ENCODE measurements at regions not wholly inside any gene's neighbourhood (a gene's known extent, or its start where the extent isn't known, plus 50 kb on each side); places are given as distances from the start of the nearest gene placed in this dataset.

DNA sequence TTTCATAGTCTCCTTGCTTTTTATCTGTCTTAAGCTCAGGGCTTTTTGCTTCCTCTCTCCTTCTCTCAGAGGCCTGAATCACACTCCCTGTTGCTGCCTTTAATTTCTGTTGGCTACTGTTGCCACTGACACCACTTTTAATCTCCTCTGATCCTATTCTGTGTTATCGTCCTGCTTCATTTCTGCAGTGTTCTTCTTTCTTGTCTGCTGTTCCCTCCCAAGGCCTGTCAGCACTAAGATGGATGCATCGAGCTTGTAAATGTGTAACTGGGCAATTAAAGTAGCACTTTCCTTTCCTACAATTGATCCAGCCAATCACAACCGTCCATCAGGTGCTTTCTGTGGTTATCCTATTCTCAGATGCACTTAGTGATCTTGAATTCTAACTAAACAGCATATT lies 71.3 kb upstream of the VEPH1 start:
- H3F3A ChIP-seq (ENCODE audit: insufficient read depth, low read length, poor library complexity, severe bottlenecking): no peaks in the 10 kb centered on the region

GRCh38 chr3:157573780-157574378 lies 70.7 kb upstream of the VEPH1 start:
- Histone ChIP-seq H3K9me3 (ENCODE audit: low read length) (no peaks in the 10 kb centered on the region), H3K9ac (ENCODE audit: low read length) (no peak overlapping the region), H3K4me2 (ENCODE audit: low read length) (no peak overlapping the region), H3K36me3 (ENCODE audit: insufficient read depth, low read length) (no peaks in the 10 kb centered on the region), H2AFZ (ENCODE audit: low read depth, low read length) (no peak overlapping the region), H3K9me2 (ENCODE audit: insufficient read depth, low read length) (no peaks in the 10 kb centered on the region), H3K27ac (ENCODE audit: low read length) (peak overlapping the region; percentile 36), H3K79me2 (replicated peaks; ENCODE audit: insufficient read depth, low read length) (no peaks in the 10 kb centered on the region), H3K27me3 (ENCODE audit: insufficient read depth, low read depth, low read length) (no peaks in the 10 kb centered on the region), H3K4me3 (ENCODE audit: low read length) (no peak overlapping the region), H3F3A (ENCODE audit: insufficient read depth, low read length, poor library complexity, severe bottlenecking) (no peaks in the 10 kb centered on the region), H4K20me1 (ENCODE audit: insufficient read depth) (no peaks in the 10 kb centered on the region)
- no peak for TF ChIP-seq SMC3 (conservative IDR thresholded peaks at IDR 0.05; ENCODE audit: poor library complexity)

More for the DNA sequence above, 71.3 kb upstream of the VEPH1 start:
- no peaks in the 10 kb centered on the region for H4K20me1 ChIP-seq (ENCODE audit: insufficient read depth)
- no peaks in the 10 kb centered on the region for H3K9me2 ChIP-seq (ENCODE audit: insufficient read depth, low read length)
- H3K27me3 ChIP-seq (ENCODE audit: insufficient read depth, low read depth, low read length): no peaks in the 10 kb centered on the region
- no peak overlapping the region for H3K9ac ChIP-seq (ENCODE audit: low read length)
- no peak overlapping the region for H2AFZ ChIP-seq (ENCODE audit: low read depth, low read length)
- no peaks in the 10 kb centered on the region for H3K9me3 ChIP-seq (ENCODE audit: low read length)
- H3K4me2 ChIP-seq (ENCODE audit: low read length): no peak overlapping the region
- H3K4me3 ChIP-seq (ENCODE audit: low read length): peak overlapping the region; percentile 26
- TF ChIP-seq MXI1 (conservative IDR thresholded peaks at IDR 0.05; ENCODE audit: poor library complexity, severe bottlenecking) (no peak), POLR2AphosphoS5 (IDR thresholded peaks at IDR 0.05) (peak; percentile 43), TAF1 (IDR thresholded peaks at IDR 0.05; ENCODE audit: low read depth) (no peak), EZH2 (IDR thresholded peaks at IDR 0.05; ENCODE audit: borderline replicate concordance, insufficient read depth, low read length, poor library complexity, severe bottlenecking) (no peak), EP300 (conservative IDR thresholded peaks at IDR 0.05; ENCODE audit: poor library complexity, severe bottlenecking) (peak; percentile 58)
- H3K36me3 ChIP-seq (ENCODE audit: insufficient read depth, low read length): no peaks in the 10 kb centered on the region
- no peaks in the 10 kb centered on the region for H3K79me2 ChIP-seq (replicated peaks; ENCODE audit: insufficient read depth, low read length)
- H3K27ac ChIP-seq (ENCODE audit: low read length): peak overlapping the region; percentile 36

- TF ChIP-seq POLR2AphosphoS5 (IDR thresholded peaks at IDR 0.05) (no peak), EZH2 (IDR thresholded peaks at IDR 0.05; ENCODE audit: borderline replicate concordance, insufficient read depth, low read length, poor library complexity, severe bottlenecking) (no peak), MXI1 (conservative IDR thresholded peaks at IDR 0.05; ENCODE audit: poor library complexity, severe bottlenecking) (no peak), EP300 (conservative IDR thresholded peaks at IDR 0.05; ENCODE audit: poor library complexity, severe bottlenecking) (no peak), RAD21 (conservative IDR thresholded peaks at IDR 0.05) (no peak), SMC3 (conservative IDR thresholded peaks at IDR 0.05; ENCODE audit: poor library complexity) (no peak), CTCF (IDR thresholded peaks at IDR 0.05; ENCODE audit: poor library complexity, severe bottlenecking) (no peak)
- TF ChIP-seq, protein P1, sequence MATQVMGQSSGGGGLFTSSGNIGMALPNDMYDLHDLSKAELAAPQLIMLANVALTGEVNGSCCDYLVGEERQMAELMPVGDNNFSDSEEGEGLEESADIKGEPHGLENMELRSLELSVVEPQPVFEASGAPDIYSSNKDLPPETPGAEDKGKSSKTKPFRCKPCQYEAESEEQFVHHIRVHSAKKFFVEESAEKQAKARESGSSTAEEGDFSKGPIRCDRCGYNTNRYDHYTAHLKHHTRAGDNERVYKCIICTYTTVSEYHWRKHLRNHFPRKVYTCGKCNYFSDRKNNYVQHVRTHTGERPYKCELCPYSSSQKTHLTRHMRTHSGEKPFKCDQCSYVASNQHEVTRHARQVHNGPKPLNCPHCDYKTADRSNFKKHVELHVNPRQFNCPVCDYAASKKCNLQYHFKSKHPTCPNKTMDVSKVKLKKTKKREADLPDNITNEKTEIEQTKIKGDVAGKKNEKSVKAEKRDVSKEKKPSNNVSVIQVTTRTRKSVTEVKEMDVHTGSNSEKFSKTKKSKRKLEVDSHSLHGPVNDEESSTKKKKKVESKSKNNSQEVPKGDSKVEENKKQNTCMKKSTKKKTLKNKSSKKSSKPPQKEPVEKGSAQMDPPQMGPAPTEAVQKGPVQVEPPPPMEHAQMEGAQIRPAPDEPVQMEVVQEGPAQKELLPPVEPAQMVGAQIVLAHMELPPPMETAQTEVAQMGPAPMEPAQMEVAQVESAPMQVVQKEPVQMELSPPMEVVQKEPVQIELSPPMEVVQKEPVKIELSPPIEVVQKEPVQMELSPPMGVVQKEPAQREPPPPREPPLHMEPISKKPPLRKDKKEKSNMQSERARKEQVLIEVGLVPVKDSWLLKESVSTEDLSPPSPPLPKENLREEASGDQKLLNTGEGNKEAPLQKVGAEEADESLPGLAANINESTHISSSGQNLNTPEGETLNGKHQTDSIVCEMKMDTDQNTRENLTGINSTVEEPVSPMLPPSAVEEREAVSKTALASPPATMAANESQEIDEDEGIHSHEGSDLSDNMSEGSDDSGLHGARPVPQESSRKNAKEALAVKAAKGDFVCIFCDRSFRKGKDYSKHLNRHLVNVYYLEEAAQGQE (IDR thresholded peaks at IDR 0.05; ENCODE audit: borderline replicate concordance): no peak
- Histone ChIP-seq H3K4me3 (ENCODE audit: low read length) (no peak overlapping the region), H3K27ac (ENCODE audit: low read length) (no peak overlapping the region), H4K20me1 (ENCODE audit: insufficient read depth) (no peaks in the 10 kb centered on the region), H3K9me2 (ENCODE audit: insufficient read depth, low read length) (no peaks in the 10 kb centered on the region), H2AFZ (ENCODE audit: low read depth, low read length) (no peak overlapping the region), H3K36me3 (ENCODE audit: insufficient read depth, low read length) (no peaks in the 10 kb centered on the region), H3K27me3 (ENCODE audit: insufficient read depth, low read depth, low read length) (no peaks in the 10 kb centered on the region), H3K9me3 (ENCODE audit: low read length) (no peaks in the 10 kb centered on the region), H3F3A (ENCODE audit: insufficient read depth, low read length, poor library complexity, severe bottlenecking) (no peaks in the 10 kb centered on the region), H3K79me2 (replicated peaks; ENCODE audit: insufficient read depth, low read length) (no peaks in the 10 kb centered on the region), H3K9ac (ENCODE audit: low read length) (no peak overlapping the region), H3K4me2 (ENCODE audit: low read length) (no peak overlapping the region)
These were observed 70.1 kb upstream of the VEPH1 start for GRCh38 chr3:157573281-157573680.
